Ishikawa (cell line): ENCODE measurements at regions not wholly inside any gene's neighbourhood (a gene's known extent, or its start where the extent isn't known, plus 50 kb on each side); places are given as distances from the start of the nearest gene placed in this dataset.

Experiments
- CEBPB ChIP-seq: IDR thresholded peaks from 2 replicates; pipeline ENCODE4 v1.6.1; 2012
- CREB1 ChIP-seq: IDR thresholded peaks from 2 replicates; pipeline ENCODE4 v1.6.1; 2012; ENCODE audit warnings: low read depth
- EP300 ChIP-seq: IDR thresholded peaks from 2 replicates; pipeline ENCODE4 v1.6.1; 2012; ENCODE audit warnings: borderline replicate concordance
- FOXM1 ChIP-seq: IDR thresholded peaks from 2 replicates; pipeline ENCODE4 v1.6.1; 2012; ENCODE audit warnings: low read depth, borderline replicate concordance
- NFIC ChIP-seq: IDR thresholded peaks from 2 replicates; pipeline ENCODE4 v1.6.1; 2012
- RAD21 ChIP-seq: IDR thresholded peaks from 2 replicates; pipeline ENCODE4 v1.6.1; 2012; ENCODE audit warnings: low read depth
- TAF1 ChIP-seq: IDR thresholded peaks from 2 replicates; pipeline ENCODE4 v1.6.1; 2012; ENCODE audit warnings: low read depth, mild to moderate bottlenecking
- TEAD4 ChIP-seq: IDR thresholded peaks from 2 replicates; pipeline ENCODE4 v1.6.1; 2012
- YY1 ChIP-seq: IDR thresholded peaks from 2 replicates; pipeline ENCODE4 v1.6.1; 2012; ENCODE audit warnings: low read depth
- ZBTB7A ChIP-seq: IDR thresholded peaks from 2 replicates; pipeline ENCODE4 v1.6.1; 2012; ENCODE audit warnings: low read depth
- TF ChIP-seq, protein P1 (sequence below): IDR thresholded peaks from 2 replicates; pipeline ENCODE4 v1.6.1; 2012; ENCODE audit warnings: low read depth, mild to moderate bottlenecking
- TF ChIP-seq, protein P2 (sequence below): IDR thresholded peaks from 2 replicates; pipeline ENCODE4 v1.6.1; 2012
- TF ChIP-seq, protein P3 (sequence below): IDR thresholded peaks from 2 replicates; pipeline ENCODE4 v1.6.1; 2012

DNA sequence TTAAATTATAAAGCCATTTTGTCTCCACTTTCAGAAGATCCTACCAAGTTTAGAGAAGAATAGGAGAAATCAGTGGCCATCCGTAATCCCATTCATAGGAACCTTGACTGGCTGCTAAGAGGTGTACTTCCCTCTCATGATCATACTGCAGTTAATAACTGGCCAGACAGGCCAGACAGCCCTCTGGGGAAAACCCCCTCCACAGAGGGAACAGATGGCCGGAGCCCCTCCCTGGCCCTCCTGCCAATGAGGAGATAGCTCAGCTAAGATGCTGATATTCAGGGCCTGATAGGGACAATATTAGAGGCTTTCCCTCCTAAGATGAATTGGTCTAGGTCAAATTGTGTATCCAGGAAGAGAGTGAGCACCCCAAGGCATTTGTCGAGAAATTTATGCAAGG, 200.0 kb upstream of the MAOA start:
- TF ChIP-seq FOXM1 (no peak), CEBPB (no peak), RAD21 (no peak), YY1 (no peak), TAF1 (no peak), NFIC (no peak), ZBTB7A (no peak), EP300 (no peak), CREB1 (no peak), TEAD4 (no peak)
- TF ChIP-seq, protein P1, sequence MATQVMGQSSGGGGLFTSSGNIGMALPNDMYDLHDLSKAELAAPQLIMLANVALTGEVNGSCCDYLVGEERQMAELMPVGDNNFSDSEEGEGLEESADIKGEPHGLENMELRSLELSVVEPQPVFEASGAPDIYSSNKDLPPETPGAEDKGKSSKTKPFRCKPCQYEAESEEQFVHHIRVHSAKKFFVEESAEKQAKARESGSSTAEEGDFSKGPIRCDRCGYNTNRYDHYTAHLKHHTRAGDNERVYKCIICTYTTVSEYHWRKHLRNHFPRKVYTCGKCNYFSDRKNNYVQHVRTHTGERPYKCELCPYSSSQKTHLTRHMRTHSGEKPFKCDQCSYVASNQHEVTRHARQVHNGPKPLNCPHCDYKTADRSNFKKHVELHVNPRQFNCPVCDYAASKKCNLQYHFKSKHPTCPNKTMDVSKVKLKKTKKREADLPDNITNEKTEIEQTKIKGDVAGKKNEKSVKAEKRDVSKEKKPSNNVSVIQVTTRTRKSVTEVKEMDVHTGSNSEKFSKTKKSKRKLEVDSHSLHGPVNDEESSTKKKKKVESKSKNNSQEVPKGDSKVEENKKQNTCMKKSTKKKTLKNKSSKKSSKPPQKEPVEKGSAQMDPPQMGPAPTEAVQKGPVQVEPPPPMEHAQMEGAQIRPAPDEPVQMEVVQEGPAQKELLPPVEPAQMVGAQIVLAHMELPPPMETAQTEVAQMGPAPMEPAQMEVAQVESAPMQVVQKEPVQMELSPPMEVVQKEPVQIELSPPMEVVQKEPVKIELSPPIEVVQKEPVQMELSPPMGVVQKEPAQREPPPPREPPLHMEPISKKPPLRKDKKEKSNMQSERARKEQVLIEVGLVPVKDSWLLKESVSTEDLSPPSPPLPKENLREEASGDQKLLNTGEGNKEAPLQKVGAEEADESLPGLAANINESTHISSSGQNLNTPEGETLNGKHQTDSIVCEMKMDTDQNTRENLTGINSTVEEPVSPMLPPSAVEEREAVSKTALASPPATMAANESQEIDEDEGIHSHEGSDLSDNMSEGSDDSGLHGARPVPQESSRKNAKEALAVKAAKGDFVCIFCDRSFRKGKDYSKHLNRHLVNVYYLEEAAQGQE: no peak
- TF ChIP-seq, protein P2, sequence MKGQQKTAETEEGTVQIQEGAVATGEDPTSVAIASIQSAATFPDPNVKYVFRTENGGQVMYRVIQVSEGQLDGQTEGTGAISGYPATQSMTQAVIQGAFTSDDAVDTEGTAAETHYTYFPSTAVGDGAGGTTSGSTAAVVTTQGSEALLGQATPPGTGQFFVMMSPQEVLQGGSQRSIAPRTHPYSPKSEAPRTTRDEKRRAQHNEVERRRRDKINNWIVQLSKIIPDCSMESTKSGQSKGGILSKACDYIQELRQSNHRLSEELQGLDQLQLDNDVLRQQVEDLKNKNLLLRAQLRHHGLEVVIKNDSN: no peak
- TF ChIP-seq, protein P3, sequence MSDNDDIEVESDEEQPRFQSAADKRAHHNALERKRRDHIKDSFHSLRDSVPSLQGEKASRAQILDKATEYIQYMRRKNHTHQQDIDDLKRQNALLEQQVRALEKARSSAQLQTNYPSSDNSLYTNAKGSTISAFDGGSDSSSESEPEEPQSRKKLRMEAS: no peak
